Lower leg skin (tissue), 4 donors: ENCODE measurements at regions not wholly inside any gene's neighbourhood (a gene's known extent, or its start where the extent isn't known, plus 50 kb on each side); places are given as distances from the start of the nearest gene placed in this dataset.

Experiments
- DNase-seq, 2 donors: peaks; one replicate each; pipeline ENCODE4 v3.0.0-alpha.2; 2019; ENCODE audit warnings: low spot score in 2 of 2
- H3K4me3 ChIP-seq: fragments of 200-600 bp; sonication (generic); 2 replicates; pipeline ENCODE4 v1.5.1; 2017; ENCODE audit warnings: mild to moderate bottlenecking, low read depth; ENCODE audit not compliant: poor library complexity, severe bottlenecking
- CTCF ChIP-seq, 3 donors: fragments of 450-650 bp; IDR thresholded peaks; one replicate each; pipeline ENCODE4 v1.5.1; 2016; ENCODE audit warnings: antibody characterized with exemption in 3 of 3, mild to moderate bottlenecking in 3 of 3, moderate library complexity in 2 of 3
- POLR2A ChIP-seq, 2 donors: fragments of 450-650 bp; IDR thresholded peaks; one replicate each; pipeline ENCODE4 v1.6.1; 2016 to 2017; ENCODE audit warnings: antibody characterized with exemption in 2 of 2, mild to moderate bottlenecking in 1 of 2, moderate library complexity in 1 of 2
- WGBS, 2 donors: methylation state at CpG; one replicate each; pipeline ENCODE4 v1.1.5; 2018; 5-methylcytosine and 5-hydroxymethylcytosine counted together
- intact Hi-C: fragments of 100-400 bp; cut with DNase I; formaldehyde crosslinking; loops from one replicate; pipeline ENCODE4 v1.15.0; 2023; ENCODE audit warnings: low total_unique reads

GRCh38 chr11:114847306-114847975 lies 169.1 kb downstream of the NXPE2 start:
- no peak for TF ChIP-seq CTCF (IDR thresholded peaks at IDR 0.05)
- 37 to 43% methylated on average over 7 of the region's 7 CpGs for WGBS, 2 donors
- DNase-seq: no peak
- intact Hi-C loops: no loop called here
- H3K4me3 ChIP-seq: no peak overlapping the region

- 40 to 41% methylated on average over 6 of the region's 6 CpGs for WGBS, 2 donors
- intact Hi-C loops: no loop called here
- TF ChIP-seq CTCF (IDR thresholded peaks at IDR 0.05) (no peak), POLR2A (IDR thresholded peaks at IDR 0.05) (no peak)
Observed at GRCh38 chr11:114848027-114848426, 169.7 kb downstream of the NXPE2 start.

GRCh38 chr11:114857281-114857680 lies 179.0 kb downstream of the NXPE2 start:
- 47 to 50% methylated on average over 4 of the region's 4 CpGs for WGBS, 2 donors
- intact Hi-C loops: no loop called here
- no peak overlapping the region for H3K4me3 ChIP-seq
- TF ChIP-seq POLR2A (IDR thresholded peaks at IDR 0.05) (no peak), CTCF (IDR thresholded peaks at IDR 0.05) (no peak)
- DNase-seq: no peak

More at GRCh38 chr11:114848027-114848426, 169.7 kb downstream of the NXPE2 start:
- no peak for DNase-seq
- H3K4me3 ChIP-seq: no peak overlapping the region

GRCh38 chr11:114864896-114865295 lies 186.6 kb downstream of the NXPE2 start:
- intact Hi-C loops: no loop called here

GRCh38 chr11:114876234-114876633 lies 197.9 kb downstream of the NXPE2 start:
- no peak for TF ChIP-seq POLR2A (IDR thresholded peaks at IDR 0.05)
- TF ChIP-seq CTCF (IDR thresholded peaks at IDR 0.05): no peak
- WGBS, 2 donors: 61 to 73% methylated on average over 6 of the region's 6 CpGs
- DNase-seq: no peak
- intact Hi-C loops: no loop called here
- H3K4me3 ChIP-seq: no peak overlapping the region

More at GRCh38 chr11:114864896-114865295, 186.6 kb downstream of the NXPE2 start:
- no peak overlapping the region for H3K4me3 ChIP-seq
- no peak for DNase-seq
- WGBS, 2 donors: 42 to 59% methylated on average over 2 of the region's 2 CpGs
- no peak for TF ChIP-seq CTCF (IDR thresholded peaks at IDR 0.05)

GRCh38 chr11:114877976-114878375 lies 199.6 kb downstream of the NXPE2 start:
- no peak for TF ChIP-seq POLR2A (IDR thresholded peaks at IDR 0.05)
- TF ChIP-seq CTCF (IDR thresholded peaks at IDR 0.05): no peak
- DNase-seq: no peak
- intact Hi-C loops: no loop called here
- no peak overlapping the region for H3K4me3 ChIP-seq
